NOMO-1 treated with DMSO at 0.1 percent for 48 hours (cell line): ENCODE measurements at regions not wholly inside any gene's neighbourhood (a gene's known extent, or its start where the extent isn't known, plus 50 kb on each side); places are given as distances from the start of the nearest gene placed in this dataset.
"Not testable (repeated sequence)": the region's sequence is repeated elsewhere in the genome, so short reads cannot be mapped to it uniquely, and the experiment has no call there.

Experiments
- DNase-seq: peaks from one replicate; lab custom pipeline; 2025; ENCODE audit not compliant: unreplicated experiment; lab: John Stamatoyannopoulos, UW

DNA sequence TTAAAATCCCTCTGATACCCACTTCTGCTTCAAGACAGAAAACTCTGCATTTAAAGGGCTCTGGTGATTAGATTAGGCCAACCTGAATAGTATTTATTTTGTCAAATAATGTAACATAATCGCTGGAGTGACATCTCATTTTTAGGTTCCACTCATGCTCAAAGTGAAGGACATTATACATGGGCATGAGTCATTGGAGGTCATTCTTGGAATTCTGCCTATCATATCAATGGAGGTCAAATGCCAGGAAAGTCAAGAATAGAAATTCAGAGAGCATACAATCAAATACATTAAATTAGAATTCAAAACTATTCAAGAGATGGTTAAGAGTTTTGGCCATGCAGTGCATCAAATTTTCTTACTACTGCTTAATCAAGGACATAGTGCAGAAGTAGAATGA, 50.8 kb upstream of the PRSS1 start:
- DNase-seq = no peak

DNA sequence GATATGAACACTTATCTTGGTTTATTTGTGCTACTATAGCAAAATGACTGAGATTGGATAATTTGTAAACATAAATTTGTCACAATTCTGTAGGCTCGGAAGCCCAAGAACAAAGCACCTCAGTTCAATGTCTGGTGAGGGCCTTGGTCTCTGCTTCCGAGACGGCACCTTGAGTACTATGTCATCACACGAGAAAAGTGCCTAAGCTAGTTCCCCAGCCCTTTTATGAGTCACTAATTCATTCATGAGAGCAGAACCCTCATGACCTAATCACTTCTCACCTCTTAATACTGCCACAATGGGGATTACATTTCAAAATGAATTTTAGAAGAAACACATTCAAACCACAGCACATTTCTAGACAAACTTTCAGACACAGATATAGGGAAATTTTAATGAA, 52.0 kb upstream of the PRSS1 start:
- DNase-seq = no peak

- no peak for DNase-seq
Observed at GRCh38 chr7:142696456-142697179, 52.7 kb upstream of the PRSS1 start.

DNA sequence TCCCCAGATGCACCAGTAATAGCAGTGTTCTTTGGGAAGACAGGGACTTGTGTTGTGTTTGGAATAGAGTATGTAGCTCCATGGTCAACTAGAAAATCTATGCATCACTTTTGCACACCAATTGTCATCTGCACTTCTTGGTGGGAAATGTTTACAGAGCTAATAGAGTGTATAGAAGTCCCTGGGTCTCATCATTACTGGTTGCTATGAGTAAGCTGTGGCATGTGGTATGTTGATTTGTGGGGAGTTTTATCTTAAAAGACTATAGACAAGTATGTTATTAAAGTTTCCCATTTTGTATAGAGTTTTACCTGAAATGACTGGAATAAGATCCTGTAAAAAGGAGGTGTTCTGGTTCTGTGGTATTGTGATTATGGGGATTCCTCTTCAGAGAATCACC, 55.4 kb upstream of the PRSS1 start:
- no peak for DNase-seq

GRCh38 chr7:142690554-142691182, 58.6 kb upstream of the PRSS1 start:
- DNase-seq = no peak

DNA sequence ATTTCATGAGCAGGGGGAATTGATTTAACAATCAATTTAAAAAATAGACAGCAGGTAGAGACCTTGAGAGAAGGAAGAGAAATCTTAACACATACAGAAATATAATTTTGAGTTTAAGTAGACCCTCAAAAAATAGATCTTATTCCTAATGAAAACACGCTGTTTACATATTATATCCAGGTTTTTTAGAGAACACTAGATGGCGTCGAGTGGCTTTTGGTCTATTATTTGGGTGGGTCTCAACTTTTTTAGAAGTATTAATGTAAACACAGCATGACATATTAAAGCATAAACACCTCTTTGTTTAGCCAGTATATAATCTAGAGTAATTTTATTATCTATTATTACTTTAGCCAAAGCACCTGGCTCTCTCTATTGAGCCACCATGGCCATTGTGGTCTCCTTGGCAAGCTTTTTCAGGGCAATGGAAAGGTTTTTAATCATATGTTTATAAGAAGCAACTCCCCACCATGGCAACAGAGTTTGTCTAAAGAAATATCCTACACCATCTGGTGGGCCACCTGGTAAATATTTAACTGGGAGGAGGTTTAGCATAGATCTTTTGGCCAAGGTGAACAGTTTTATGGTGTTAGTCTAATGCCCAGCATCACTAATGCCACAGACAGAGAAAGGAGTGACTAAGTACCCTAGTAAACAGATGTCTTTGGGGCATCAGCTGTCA, 59.7 kb upstream of the PRSS1 start:
- DNase-seq = no peak

DNA sequence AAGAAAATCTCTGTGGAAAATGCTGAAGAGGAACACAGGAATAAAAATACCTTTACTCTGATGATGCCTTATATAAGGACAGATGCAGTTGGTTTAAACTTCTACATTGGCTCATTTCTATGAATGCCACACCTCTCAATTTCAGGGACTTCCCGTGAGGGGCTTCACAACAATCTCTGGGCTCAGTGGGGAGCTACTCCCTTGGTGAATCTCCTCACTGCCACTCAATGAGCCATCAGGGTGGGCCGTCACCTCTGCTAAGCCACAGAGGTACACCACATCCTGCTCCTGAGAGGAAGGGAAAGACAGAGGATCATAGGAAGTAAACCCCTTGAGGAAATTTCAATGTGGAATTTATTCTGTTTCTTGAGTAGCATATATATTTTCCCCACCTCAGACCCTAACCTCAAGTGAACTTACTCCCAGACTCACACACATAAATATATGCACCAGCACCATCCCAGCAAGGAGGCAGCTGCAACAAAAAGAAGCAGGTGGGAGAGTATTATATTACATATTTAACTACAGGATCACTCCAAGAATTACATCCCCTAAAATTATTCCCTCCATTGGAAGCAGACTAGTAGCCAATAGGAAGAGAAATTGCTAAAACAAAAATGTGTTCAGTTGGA, 63.3 kb upstream of the PRSS1 start:
- no peak for DNase-seq

- DNase-seq = no peak
Observed at GRCh38 chr7:142681314-142682092, 67.8 kb upstream of the PRSS1 start.

DNA sequence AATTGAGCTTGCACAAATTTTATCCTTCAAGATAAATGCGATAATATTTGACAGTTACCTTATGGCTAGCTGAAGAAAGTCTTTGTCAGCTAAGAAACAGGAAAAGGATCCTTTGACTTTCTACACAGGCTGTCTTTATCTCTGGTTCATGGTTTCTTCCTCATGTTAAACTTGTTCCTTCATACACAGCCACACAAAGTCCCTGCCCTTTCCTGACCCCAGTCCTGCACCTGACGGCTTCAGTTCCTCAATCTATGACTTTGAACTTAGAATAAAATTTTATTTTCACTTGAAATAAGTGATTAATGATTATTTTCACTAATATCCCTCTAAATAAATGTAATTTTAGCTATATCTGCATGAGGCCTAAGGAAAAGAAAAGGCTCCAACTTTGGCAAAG, 77.8 kb upstream of the PRSS1 start:
- DNase-seq = no peak

DNA sequence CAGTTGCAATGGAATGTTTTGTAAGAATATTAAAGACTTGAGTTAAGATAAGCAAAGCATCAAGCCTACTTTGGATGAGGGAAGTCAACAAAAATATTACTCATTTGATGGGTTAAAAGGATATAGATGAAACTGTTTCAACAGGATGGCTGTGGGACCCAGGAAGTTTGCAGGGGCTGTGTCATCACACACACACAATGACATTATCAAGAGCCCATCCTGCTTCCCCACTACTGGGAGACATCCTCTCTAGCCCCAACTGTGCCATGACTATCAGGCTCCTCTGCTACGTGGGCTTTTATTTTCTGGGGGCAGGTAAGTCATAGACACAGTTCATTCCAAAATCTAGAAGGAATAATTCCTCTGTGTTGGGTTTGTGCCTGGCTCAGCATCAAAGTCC, 78.8 kb upstream of the PRSS1 start:
- DNase-seq = no peak

DNA sequence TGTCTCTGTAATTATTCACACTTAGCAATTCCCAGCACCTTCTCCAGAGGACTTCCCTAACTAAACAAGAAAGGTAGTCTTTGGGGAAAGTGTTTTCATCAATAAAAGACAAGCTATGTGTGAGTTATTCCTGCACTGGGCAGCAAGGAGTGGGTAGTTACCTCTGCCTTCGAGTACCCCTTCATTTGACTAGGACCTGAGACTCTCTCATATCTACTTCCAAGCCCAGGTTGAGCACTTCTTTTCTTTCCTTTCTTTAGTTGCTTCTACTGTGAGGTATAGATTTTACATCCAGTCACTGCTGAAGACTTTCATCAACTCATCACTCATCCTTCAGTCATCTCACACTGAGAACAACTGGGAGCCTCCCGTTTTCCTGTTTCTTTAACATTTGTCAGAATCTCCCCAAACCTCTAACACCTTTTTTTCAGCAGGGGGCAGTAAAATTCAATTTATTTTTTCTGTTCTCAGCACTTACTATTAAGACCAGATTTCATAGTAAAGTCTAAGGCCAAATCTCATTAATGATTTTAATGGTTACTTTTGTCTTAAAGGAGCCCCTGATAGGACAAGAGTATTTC, 80.1 kb upstream of the PRSS1 start:
- DNase-seq = no peak

DNA sequence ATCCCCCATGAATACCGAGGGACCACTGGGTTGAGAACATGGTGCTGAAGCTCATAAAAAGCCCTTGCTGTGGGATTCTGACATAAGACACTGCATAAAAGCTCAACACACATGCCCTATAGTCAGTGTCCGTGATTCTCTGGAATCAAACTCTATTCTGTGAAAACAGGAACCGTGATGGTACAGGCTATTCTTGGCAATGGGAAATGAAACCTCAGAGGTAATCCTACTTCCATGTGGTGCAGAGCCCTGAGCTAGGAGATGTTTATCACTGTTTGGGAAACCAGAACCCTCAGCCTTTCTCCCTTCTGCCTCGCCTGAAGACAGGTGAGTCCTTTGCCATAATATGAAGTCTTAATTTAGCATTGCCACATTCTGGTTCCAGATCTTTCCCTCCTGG, 80.8 kb upstream of the PRSS1 start:
- peak; percentile 19 for DNase-seq

- no peak for DNase-seq
Observed at GRCh38 chr7:142657376-142657775, 91.9 kb upstream of the PRSS1 start.

GRCh38 chr7:142654398-142654797, 94.9 kb upstream of the PRSS1 start:
- no peak for DNase-seq

- no peak for DNase-seq
Observed at GRCh38 chr7:142647749-142648148, 101.5 kb upstream of the PRSS1 start.

- no peak for DNase-seq
Observed at GRCh38 chr7:142646386-142647140, 102.7 kb upstream of the PRSS1 start.

DNA sequence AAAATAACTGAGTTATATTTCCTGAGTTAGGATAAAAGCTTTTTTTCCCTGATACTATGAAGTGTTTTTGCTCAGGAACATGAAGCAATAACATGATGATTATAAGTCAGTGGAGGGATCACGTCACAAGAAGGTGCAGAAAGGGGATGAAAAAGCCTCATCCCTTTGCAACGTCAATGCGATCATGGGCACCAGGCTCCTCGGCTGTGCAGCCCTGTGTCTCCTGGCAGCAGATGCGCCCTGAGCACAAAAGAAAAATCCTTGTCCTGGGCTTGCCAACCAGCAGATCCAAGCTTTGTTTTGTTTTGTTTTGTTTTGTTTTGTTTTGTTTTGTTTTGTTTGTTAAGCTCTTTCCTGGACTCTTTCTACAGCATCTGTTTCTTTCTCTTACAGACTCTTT, 103.5 kb upstream of the PRSS1 start:
- DNase-seq = no peak

GRCh38 chr7:142642316-142642715, 107.0 kb upstream of the PRSS1 start:
- DNase-seq = no peak

DNA sequence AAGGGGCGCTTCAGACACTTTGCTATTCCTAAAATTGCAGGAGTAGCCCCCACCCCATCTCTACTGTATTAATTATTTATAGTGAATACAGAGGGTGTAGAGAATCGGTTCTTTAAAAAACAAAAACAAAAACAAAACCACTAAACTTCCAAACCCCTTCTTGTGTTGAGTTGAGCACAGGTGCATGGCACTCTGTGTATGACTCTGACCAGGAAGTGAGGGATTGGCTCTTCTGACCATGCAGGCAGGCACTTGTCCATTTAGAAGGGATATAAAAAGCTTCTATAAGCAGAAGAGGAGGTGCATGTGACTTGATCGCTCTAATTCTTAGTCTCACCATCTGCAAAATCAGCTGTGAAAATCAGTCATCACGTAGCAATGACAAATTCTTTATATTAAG, 108.0 kb upstream of the PRSS1 start:
- DNase-seq = not testable (repeated sequence)

GRCh38 chr7:142638581-142638980, 110.7 kb upstream of the PRSS1 start:
- no peak for DNase-seq
